Parathyroid adenoma (tissue), 2 donors: ENCODE measurements at regions not wholly inside any gene's neighbourhood (a gene's known extent, or its start where the extent isn't known, plus 50 kb on each side); places are given as distances from the start of the nearest gene placed in this dataset.

Experiments used
- H2AFZ ChIP-seq: fragments of 300-600 bp; sonication (generic); one replicate; pipeline ENCODE4 v1.7.0; 2017; ENCODE audit warnings: antibody characterized with exemption, mild to moderate bottlenecking
- H3K27ac ChIP-seq: fragments of 300-600 bp; sonication (generic); one replicate; pipeline ENCODE4 v1.7.0; 2017
- H3K27me3 ChIP-seq: fragments of 300-600 bp; sonication (generic); one replicate; pipeline ENCODE4 v1.7.0; 2017; ENCODE audit warnings: low read length; ENCODE audit not compliant: control insufficient read depth, insufficient read depth
- H3K36me3 ChIP-seq: fragments of 300-600 bp; sonication (generic); one replicate; pipeline ENCODE4 v1.7.0; 2017; ENCODE audit warnings: low read length; ENCODE audit not compliant: control insufficient read depth, insufficient read depth
- H3K4me1 ChIP-seq: fragments of 300-600 bp; sonication (generic); one replicate; pipeline ENCODE4 v1.7.0; 2017; ENCODE audit warnings: control low read depth
- H3K4me2 ChIP-seq: fragments of 300-600 bp; sonication (generic); one replicate; pipeline ENCODE4 v1.7.0; 2017; ENCODE audit warnings: low read length
- H3K4me3 ChIP-seq: fragments of 300-600 bp; sonication (generic); one replicate; pipeline ENCODE4 v1.7.0; 2017; ENCODE audit warnings: low read depth, low read length
- H3K79me2 ChIP-seq: fragments of 300-600 bp; sonication (generic); one replicate; pipeline ENCODE4 v1.7.0; 2017; ENCODE audit warnings: control low read depth
- H3K9ac ChIP-seq: fragments of 300-600 bp; sonication (generic); one replicate; pipeline ENCODE4 v1.7.0; 2017; ENCODE audit warnings: mild to moderate bottlenecking
- H3K9me3 ChIP-seq: fragments of 300-600 bp; sonication (generic); one replicate; pipeline ENCODE4 v1.7.0; 2017; ENCODE audit warnings: low read length; ENCODE audit not compliant: control insufficient read depth
- CTCF ChIP-seq: fragments of 300-600 bp; sonication (generic); IDR thresholded peaks from one replicate; pipeline ENCODE4 v1.7.0; 2017; ENCODE audit warnings: antibody characterized with exemption, mild to moderate bottlenecking
- donor health status: primary hyperparathyroidism.

- Histone ChIP-seq H3K27me3 (no peaks in the 10 kb centered on the region), H2AFZ (no peak overlapping the region), H3K4me1 (no peaks in the 10 kb centered on the region), H3K9me3 (no peaks in the 10 kb centered on the region), H3K79me2 (no peaks in the 10 kb centered on the region), H3K9ac (no peak overlapping the region), H3K36me3 (no peaks in the 10 kb centered on the region), H3K4me3 (no peak overlapping the region), H3K4me2 (no peak overlapping the region), H3K27ac (no peak overlapping the region)
- TF ChIP-seq CTCF: no peak
Observed at GRCh38 chr20:48350313-48350988, 477.3 kb downstream of the PREX1 start.

GRCh38 chr20:48349656-48350055, 478.1 kb downstream of the PREX1 start:
- H3K4me2 ChIP-seq: no peak overlapping the region
- no peaks in the 10 kb centered on the region for H3K79me2 ChIP-seq
- H3K4me3 ChIP-seq: no peak overlapping the region
- H3K9ac ChIP-seq: no peak overlapping the region
- no peak for TF ChIP-seq CTCF
- no peak overlapping the region for H3K27ac ChIP-seq
- H3K27me3 ChIP-seq: no peaks in the 10 kb centered on the region
- H3K9me3 ChIP-seq: no peaks in the 10 kb centered on the region
- H3K4me1 ChIP-seq: no peaks in the 10 kb centered on the region
- no peaks in the 10 kb centered on the region for H3K36me3 ChIP-seq
- H2AFZ ChIP-seq: no peak overlapping the region

DNA sequence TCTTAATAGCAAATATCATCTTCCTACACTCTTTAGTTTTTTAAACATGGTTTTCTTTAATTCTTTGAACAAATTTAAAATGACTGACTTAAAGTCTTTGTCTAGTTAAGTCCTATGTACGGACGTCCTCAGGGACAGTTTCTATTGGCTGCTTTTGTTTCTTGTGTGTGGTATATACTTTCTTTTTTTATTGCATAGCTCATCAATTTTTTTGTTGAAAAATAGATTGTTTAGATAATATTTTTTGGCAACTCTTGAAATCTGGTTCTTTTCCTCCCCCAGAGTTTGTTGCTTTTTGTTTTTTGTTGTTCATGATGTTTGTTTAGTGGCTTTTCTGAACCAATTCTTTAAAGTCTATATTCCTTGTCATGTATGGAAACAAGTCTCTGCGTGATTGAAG, 479.8 kb downstream of the PREX1 start:
- TF ChIP-seq CTCF: no peak
- Histone ChIP-seq H3K79me2 (no peaks in the 10 kb centered on the region), H3K27me3 (no peaks in the 10 kb centered on the region), H3K9ac (no peak overlapping the region), H3K36me3 (no peaks in the 10 kb centered on the region), H3K9me3 (no peaks in the 10 kb centered on the region), H2AFZ (no peak overlapping the region), H3K27ac (no peak overlapping the region), H3K4me2 (no peak overlapping the region), H3K4me1 (no peaks in the 10 kb centered on the region), H3K4me3 (no peak overlapping the region)

DNA sequence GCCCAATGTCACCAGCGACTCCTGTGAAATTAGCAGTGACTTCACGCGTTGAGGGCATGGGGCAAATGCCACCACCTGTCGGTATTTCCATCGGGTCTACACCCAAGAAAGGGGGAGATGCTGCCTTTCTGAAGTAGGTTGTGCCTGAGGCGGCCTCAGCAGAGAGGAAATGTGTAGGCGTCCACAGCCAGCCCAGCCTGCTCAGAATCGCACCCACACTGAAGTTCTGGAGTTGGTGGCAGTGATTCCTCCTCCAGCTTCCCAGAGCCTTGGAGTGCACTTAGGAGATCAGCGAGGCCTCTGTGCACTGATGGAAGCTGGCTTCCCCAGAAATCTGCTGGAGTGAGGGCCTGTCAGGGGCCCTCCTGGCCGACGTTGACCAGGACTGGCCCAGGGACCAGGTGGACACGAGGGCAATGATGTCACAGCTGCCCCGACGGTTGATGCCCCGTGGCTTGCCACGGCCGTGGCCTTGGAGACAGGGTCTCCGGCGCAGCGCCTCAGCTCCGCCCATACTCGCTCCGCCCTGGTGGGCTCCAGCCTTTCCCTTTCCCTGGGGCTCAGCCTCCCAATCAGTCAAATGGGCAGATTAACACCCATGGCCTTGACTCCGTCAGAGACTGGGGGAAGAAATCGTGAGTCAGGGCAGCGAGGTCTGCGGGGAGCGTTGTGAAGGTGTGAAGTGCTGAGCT, 484.8 kb downstream of the PREX1 start:
- H3K4me2 ChIP-seq: no peak overlapping the region
- no peaks in the 10 kb centered on the region for H3K9me3 ChIP-seq
- no peak overlapping the region for H3K9ac ChIP-seq
- H3K79me2 ChIP-seq: no peaks in the 10 kb centered on the region
- H3K4me3 ChIP-seq: no peak overlapping the region
- no peaks in the 10 kb centered on the region for H3K27me3 ChIP-seq
- H2AFZ ChIP-seq: no peak overlapping the region
- no peaks in the 10 kb centered on the region for H3K4me1 ChIP-seq
- no peak overlapping the region for H3K27ac ChIP-seq
- no peak for TF ChIP-seq CTCF
- H3K36me3 ChIP-seq: no peaks in the 10 kb centered on the region

- Histone ChIP-seq H3K4me3 (no peak overlapping the region), H3K9me3 (no peaks in the 10 kb centered on the region), H3K27ac (no peak overlapping the region), H3K9ac (no peak overlapping the region), H3K36me3 (no peaks in the 10 kb centered on the region), H2AFZ (no peak overlapping the region), H3K4me1 (no peaks in the 10 kb centered on the region), H3K79me2 (no peaks in the 10 kb centered on the region), H3K27me3 (no peaks in the 10 kb centered on the region), H3K4me2 (no peak overlapping the region)
- TF ChIP-seq CTCF: no peak
Observed at GRCh38 chr20:48340883-48341281, 486.9 kb downstream of the PREX1 start.
